ENCODE measurements at regions not wholly inside any gene's neighbourhood (a gene's known extent, or its start where the extent isn't known, plus 50 kb on each side); places are given as distances from the start of the nearest gene placed in this dataset.

- CTCF ChIA-PET: no interaction called here
- H3K4me1 ChIP-seq (ENCODE audit: control insufficient read depth, insufficient read depth, low read length): no peaks in the 10 kb centered on the region
- POLR2A ChIA-PET: no interaction called here
- H3K27ac ChIP-seq (ENCODE audit: extremely low read depth, low read depth, low read length): no peak overlapping the region
- no peaks in the 10 kb centered on the region for H3K9me3 ChIP-seq (ENCODE audit: control insufficient read depth, insufficient read depth, low read depth, low read length)
- H3K36me3 ChIP-seq (ENCODE audit: control insufficient read depth in 2 of 2, insufficient read depth in 1 of 2, low read length in 2 of 2): no peaks in the 10 kb centered on the region
- no peak overlapping the region for H3K4me3 ChIP-seq (ENCODE audit: low read depth, low read length)
- TF ChIP-seq SP2 (tag by site-specific recombination; IDR thresholded peaks at IDR 0.05) (no peak), PRDM1 (tag by site-specific recombination; IDR thresholded peaks at IDR 0.05) (no peak)
Observed at GRCh38 chr12:113651662-113652061, 180.0 kb upstream of the LHX5 start.

GRCh38 chr12:113650476-113650875, 178.8 kb upstream of the LHX5 start:
- ChIA-PET POLR2A (no interaction called here), CTCF (no interaction called here)
- Histone ChIP-seq H3K36me3 (ENCODE audit: control insufficient read depth in 2 of 2, insufficient read depth in 1 of 2, low read length in 2 of 2) (no peaks in the 10 kb centered on the region), H3K27ac (ENCODE audit: extremely low read depth, low read depth, low read length) (no peak overlapping the region), H3K9me3 (ENCODE audit: control insufficient read depth, insufficient read depth, low read depth, low read length) (no peaks in the 10 kb centered on the region), H3K4me1 (ENCODE audit: control insufficient read depth, insufficient read depth, low read length) (no peaks in the 10 kb centered on the region), H3K4me3 (ENCODE audit: low read depth, low read length) (no peak overlapping the region)
- TF ChIP-seq ZNF423 (tag by site-specific recombination; IDR thresholded peaks at IDR 0.05) (no peak), ZNF776 (tag by site-specific recombination; IDR thresholded peaks at IDR 0.05; ENCODE audit: borderline replicate concordance) (no peak), ZNF777 (tag by site-specific recombination; IDR thresholded peaks at IDR 0.05; ENCODE audit: borderline replicate concordance) (no peak), ZNF488 (tag by site-specific recombination; IDR thresholded peaks at IDR 0.05) (no peak), ZNF600 (tag by site-specific recombination; IDR thresholded peaks at IDR 0.05) (no peak)

- Histone ChIP-seq H3K4me3 (ENCODE audit: low read depth, low read length) (no peak overlapping the region), H3K4me1 (ENCODE audit: control insufficient read depth, insufficient read depth, low read length) (no peaks in the 10 kb centered on the region), H3K36me3 (ENCODE audit: control insufficient read depth in 2 of 2, insufficient read depth in 1 of 2, low read length in 2 of 2) (no peaks in the 10 kb centered on the region), H3K27ac (ENCODE audit: extremely low read depth, low read depth, low read length) (no peak overlapping the region), H3K9me3 (ENCODE audit: control insufficient read depth, insufficient read depth, low read depth, low read length) (no peaks in the 10 kb centered on the region)
- TF ChIP-seq YY1 (tag by site-specific recombination; IDR thresholded peaks at IDR 0.05) (no peak), ZNF580 (tag by site-specific recombination; IDR thresholded peaks at IDR 0.05) (no peak), ZNF140 (tag by site-specific recombination; IDR thresholded peaks at IDR 0.05) (no peak), ZNF555 (tag by site-specific recombination; conservative IDR thresholded peaks at IDR 0.05) (no peak), ZNF792 (tag by site-specific recombination; IDR thresholded peaks at IDR 0.05) (no peak), AEBP2 (tag by site-specific recombination; IDR thresholded peaks at IDR 0.05; ENCODE audit: borderline replicate concordance) (no peak), PATZ1 (tag by site-specific recombination; IDR thresholded peaks at IDR 0.05) (no peak), ZNF2 (tag by site-specific recombination; IDR thresholded peaks at IDR 0.05) (no peak), GLI4 (tag by site-specific recombination; IDR thresholded peaks at IDR 0.05) (no peak)
- ChIA-PET POLR2A (no interaction called here), CTCF (interaction anchor here (0.7 kb wide), 1 partner anchor 304 kb away, joined by 3 read pairs; no protein-coding TSS in a partner anchor)
Observed at GRCh38 chr12:113649256-113649830, 177.7 kb upstream of the LHX5 start.

All from HEK293 (cell line).